ENCODE measurements at regions not wholly inside any gene's neighbourhood (a gene's known extent, or its start where the extent isn't known, plus 50 kb on each side); places are given as distances from the start of the nearest gene placed in this dataset.

GRCh38 chr11:69972351-69972802 lies 105.7 kb upstream of the ANO1 start:
- TF ChIP-seq CTCF (IDR thresholded peaks at IDR 0.05; ENCODE audit: borderline replicate concordance, extremely low read depth, low read length, poor library complexity, severe bottlenecking) (no peak), EZH2 (IDR thresholded peaks at IDR 0.05; ENCODE audit: borderline replicate concordance, low read depth, low read length, severe bottlenecking) (no peak)

Data from DND-41 (cell line).